Nephron (organoid): ENCODE measurements at regions not wholly inside any gene's neighbourhood (a gene's known extent, or its start where the extent isn't known, plus 50 kb on each side); places are given as distances from the start of the nearest gene placed in this dataset.

Source experiments
- H3K27ac Mint-ChIP-seq, 3 experiments: 2 replicates each; pipeline ENCODE4 v1.8.0; 2020; ENCODE audit warnings: mixed read lengths in 3 of 3, mild to moderate bottlenecking in 2 of 3, moderate library complexity in 1 of 3
- H3K27me3 Mint-ChIP-seq: 2 replicates; pipeline ENCODE4 v1.8.0; 2021; ENCODE audit warnings: low read depth, mild to moderate bottlenecking, moderate library complexity, mixed read lengths
- H3K36me3 Mint-ChIP-seq: 2 replicates; pipeline ENCODE4 v1.8.0; 2020; ENCODE audit warnings: low read depth, mixed read lengths
- H3K4me1 Mint-ChIP-seq: 2 replicates; pipeline ENCODE4 v1.8.0; 2020; ENCODE audit warnings: mixed read lengths
- H3K4me3 Mint-ChIP-seq, 3 experiments: 2 replicates each; pipeline ENCODE4 v1.8.0; 2020; ENCODE audit warnings: mild to moderate bottlenecking in 3 of 3, mixed read lengths in 3 of 3, moderate library complexity in 2 of 3
- H3K9me3 Mint-ChIP-seq: 2 replicates; pipeline ENCODE4 v1.8.0; 2020; ENCODE audit warnings: mixed read lengths
- TF ChIP-seq, protein P1 (sequence below), 3 experiments: fragments of 200-600 bp; sonication (generic); IDR thresholded peaks; one replicate each; pipeline ENCODE4 v1.5.0; 2021; ENCODE audit warnings: antibody characterized with exemption in 3 of 3; ENCODE audit not compliant: unreplicated experiment in 3 of 3

DNA sequence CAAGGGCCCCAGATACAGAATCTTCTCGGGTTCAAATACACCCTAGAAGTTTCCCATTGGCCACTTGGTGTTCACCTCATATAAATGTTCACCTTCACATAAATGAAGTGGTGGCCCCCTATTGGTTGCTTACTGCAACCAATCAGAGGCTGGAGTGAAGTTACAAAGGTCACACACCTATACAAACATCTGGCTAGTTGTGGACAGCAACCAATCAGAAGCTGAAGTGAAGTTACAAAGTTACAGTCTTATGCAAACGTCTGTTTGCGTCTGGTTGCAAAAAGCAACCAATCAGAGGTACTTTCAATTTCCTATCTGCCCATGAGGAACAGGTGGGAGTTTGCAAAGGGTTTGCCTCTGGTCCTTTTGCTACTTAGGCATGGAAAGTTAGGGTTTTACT lies 206.5 kb upstream of the BMP2 start:
- no peaks in the 10 kb centered on the region for H3K9me3 Mint-ChIP-seq
- no peak overlapping the region for H3K4me3 Mint-ChIP-seq
- no peak overlapping the region for H3K27ac Mint-ChIP-seq
- H3K36me3 Mint-ChIP-seq: no peaks in the 10 kb centered on the region
- H3K27me3 Mint-ChIP-seq: no peaks in the 10 kb centered on the region
- peaks cover 6% of the 10 kb centered on the region for H3K4me1 Mint-ChIP-seq
- TF ChIP-seq, protein P1, sequence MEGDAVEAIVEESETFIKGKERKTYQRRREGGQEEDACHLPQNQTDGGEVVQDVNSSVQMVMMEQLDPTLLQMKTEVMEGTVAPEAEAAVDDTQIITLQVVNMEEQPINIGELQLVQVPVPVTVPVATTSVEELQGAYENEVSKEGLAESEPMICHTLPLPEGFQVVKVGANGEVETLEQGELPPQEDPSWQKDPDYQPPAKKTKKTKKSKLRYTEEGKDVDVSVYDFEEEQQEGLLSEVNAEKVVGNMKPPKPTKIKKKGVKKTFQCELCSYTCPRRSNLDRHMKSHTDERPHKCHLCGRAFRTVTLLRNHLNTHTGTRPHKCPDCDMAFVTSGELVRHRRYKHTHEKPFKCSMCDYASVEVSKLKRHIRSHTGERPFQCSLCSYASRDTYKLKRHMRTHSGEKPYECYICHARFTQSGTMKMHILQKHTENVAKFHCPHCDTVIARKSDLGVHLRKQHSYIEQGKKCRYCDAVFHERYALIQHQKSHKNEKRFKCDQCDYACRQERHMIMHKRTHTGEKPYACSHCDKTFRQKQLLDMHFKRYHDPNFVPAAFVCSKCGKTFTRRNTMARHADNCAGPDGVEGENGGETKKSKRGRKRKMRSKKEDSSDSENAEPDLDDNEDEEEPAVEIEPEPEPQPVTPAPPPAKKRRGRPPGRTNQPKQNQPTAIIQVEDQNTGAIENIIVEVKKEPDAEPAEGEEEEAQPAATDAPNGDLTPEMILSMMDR (IDR thresholded peaks at IDR 0.05; ENCODE audit: unreplicated experiment in 3 of 3): no peak

DNA sequence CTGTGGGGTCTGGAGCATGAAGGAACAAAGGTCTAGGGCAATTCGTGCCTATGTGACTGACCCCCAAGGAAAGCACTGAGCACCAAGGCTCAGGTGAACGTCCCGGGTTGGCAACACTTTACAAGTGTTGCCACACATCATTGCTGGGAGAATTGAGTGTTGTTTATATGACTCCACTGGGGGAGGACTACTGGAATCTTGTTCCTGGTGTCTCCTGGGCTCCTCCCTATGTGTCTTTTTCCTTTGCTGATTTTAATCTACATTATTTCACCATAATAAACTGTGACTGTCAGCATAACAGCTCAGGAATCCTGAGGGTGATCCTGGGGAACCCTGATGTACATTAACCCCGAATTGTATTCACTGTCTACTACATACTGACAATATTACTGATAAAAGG lies 207.7 kb upstream of the BMP2 start:
- TF ChIP-seq, protein P1 (IDR thresholded peaks at IDR 0.05; ENCODE audit: unreplicated experiment in 3 of 3): no peak
- H3K27ac Mint-ChIP-seq: no peak overlapping the region
- no peak overlapping the region for H3K4me3 Mint-ChIP-seq
- H3K4me1 Mint-ChIP-seq: peaks cover 6% of the 10 kb centered on the region
- H3K27me3 Mint-ChIP-seq: no peaks in the 10 kb centered on the region
- no peaks in the 10 kb centered on the region for H3K9me3 Mint-ChIP-seq
- no peaks in the 10 kb centered on the region for H3K36me3 Mint-ChIP-seq

DNA sequence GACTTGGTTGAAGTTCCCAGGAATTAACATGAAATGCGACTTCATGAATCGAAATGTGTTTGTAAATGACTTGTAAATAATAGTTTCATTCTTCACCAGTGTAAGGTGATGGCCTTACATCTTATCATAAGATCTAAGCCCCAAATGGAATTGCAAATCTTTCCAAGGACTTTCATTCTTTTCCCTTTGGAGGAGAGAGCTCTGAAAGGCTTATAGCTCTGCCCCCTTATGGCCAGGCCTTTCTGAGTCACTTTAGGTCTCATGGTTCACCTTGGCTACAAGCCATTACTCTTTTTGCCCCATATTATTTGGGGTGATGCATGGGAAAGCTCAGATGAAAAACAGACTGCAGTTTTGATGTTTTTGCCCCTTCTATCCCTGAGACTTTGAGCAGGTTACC lies 209.1 kb upstream of the BMP2 start:
- Mint-ChIP-seq H3K4me3 (no peak overlapping the region), H3K27ac (no peak overlapping the region), H3K4me1 (peaks cover 6% of the 10 kb centered on the region), H3K36me3 (no peaks in the 10 kb centered on the region), H3K27me3 (no peaks in the 10 kb centered on the region), H3K9me3 (no peaks in the 10 kb centered on the region)
- TF ChIP-seq, protein P1 (IDR thresholded peaks at IDR 0.05; ENCODE audit: unreplicated experiment in 3 of 3): no peak

DNA sequence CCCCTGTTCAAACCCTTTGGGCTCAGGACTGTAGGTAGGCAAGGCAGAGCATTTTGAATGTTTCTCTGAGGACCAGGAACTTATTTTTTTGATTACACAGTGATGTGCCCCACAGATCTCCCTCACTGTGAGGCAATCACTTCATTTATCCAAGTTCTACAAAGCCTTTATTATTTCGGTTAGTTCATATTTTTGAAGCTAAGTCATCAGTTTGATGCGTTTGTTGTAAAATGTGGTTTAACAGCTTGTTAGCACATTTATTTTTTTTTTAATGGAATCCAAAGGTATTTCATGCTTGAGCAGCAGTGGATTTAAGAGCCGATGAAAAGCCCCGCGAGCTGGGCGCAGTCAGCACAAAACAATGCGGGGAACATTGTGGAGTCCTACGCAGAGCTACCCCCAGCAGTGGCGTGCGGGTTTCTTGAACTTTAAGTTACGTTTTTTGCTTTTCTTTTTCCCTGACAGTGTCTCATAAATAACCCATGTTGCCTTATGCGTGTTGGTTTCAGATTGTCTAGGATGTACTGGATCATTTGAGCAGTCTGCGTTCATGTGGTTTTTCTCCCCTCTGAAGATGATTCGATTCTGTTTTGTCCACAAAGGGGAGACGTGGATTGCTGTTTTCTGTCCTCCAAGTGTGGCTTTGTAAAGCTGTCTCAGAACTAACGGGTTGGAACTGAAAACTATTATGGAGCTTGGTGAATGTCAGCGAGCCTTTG lies 233.6 kb upstream of the BMP2 start:
- H3K27ac Mint-ChIP-seq: peak overlapping the region; percentile 41 to 91 (median 68)
- peak overlapping the region; percentile 27 to 57 (median 34) for H3K4me3 Mint-ChIP-seq
- peaks cover 6% of the 10 kb centered on the region for H3K4me1 Mint-ChIP-seq
- peaks cover 12% of the 10 kb centered on the region for H3K9me3 Mint-ChIP-seq
- H3K27me3 Mint-ChIP-seq: no peaks in the 10 kb centered on the region
- TF ChIP-seq, protein P1 (IDR thresholded peaks at IDR 0.05; ENCODE audit: unreplicated experiment in 3 of 3): no peak
- H3K36me3 Mint-ChIP-seq: no peaks in the 10 kb centered on the region

DNA sequence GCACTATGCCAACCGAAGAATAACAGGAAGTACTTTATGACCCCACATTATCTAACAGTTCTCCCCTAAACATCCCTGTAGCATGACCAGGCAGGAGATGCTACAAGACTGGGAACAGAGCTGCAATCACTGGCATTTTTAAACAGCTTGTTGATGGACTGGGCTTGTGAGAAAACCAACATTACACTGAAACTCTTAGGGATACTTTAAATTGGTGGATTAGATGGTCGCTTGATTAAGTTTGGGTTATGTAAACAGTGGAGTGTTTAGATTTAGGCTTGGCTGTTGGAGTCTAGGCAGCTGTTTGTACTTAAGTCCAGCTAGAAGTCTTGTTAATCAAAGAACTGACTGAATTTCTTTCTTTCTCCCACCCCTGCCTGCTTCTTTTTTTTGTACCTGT lies 234.1 kb upstream of the BMP2 start:
- TF ChIP-seq, protein P1 (IDR thresholded peaks at IDR 0.05; ENCODE audit: unreplicated experiment in 3 of 3): no peak
- H3K4me1 Mint-ChIP-seq: peaks cover 6% of the 10 kb centered on the region
- peaks cover 12% of the 10 kb centered on the region for H3K9me3 Mint-ChIP-seq
- H3K36me3 Mint-ChIP-seq: no peaks in the 10 kb centered on the region
- H3K27ac Mint-ChIP-seq: peak overlapping the region; percentile 41 to 91 (median 43)
- no peaks in the 10 kb centered on the region for H3K27me3 Mint-ChIP-seq
- H3K4me3 Mint-ChIP-seq: peak overlapping the region; percentile 27 to 57 (median 34)

DNA sequence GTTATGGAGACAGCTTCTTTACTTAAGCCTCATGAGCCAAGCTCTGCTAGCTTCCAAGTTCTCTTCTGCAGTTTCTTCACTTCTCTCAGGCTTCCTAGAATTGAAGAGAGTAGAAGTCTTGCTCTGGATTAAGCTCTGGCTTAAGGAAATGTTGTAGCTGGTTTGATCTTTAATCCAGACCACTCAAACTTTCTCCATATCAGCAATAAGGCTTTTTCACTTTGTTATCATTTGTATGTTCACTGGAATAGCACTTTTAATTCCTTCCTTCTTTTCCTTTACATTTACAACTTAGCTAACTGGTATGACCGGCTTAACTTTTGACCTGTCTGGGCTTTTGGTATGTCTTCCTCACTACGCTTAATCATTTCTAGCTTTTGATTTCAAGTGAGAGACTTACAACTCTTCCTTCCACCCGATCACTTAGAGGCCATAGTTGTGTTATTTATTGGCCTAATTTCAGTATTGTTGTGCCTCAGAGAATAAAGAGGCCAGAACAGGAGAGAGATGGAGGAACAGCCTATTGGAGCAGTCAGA lies 236.6 kb upstream of the BMP2 start:
- Mint-ChIP-seq H3K27me3 (no peaks in the 10 kb centered on the region), H3K36me3 (no peaks in the 10 kb centered on the region), H3K9me3 (peaks cover 3% of the 10 kb centered on the region)

More for the DNA sequence above, 236.6 kb upstream of the BMP2 start:
- TF ChIP-seq, protein P1 (IDR thresholded peaks at IDR 0.05; ENCODE audit: unreplicated experiment in 3 of 3): no peak
- no peak overlapping the region for H3K4me3 Mint-ChIP-seq
- H3K27ac Mint-ChIP-seq: no peak overlapping the region
- peaks cover 6% of the 10 kb centered on the region for H3K4me1 Mint-ChIP-seq
